ENCODE measurements at regions not wholly inside any gene's neighbourhood (a gene's known extent, or its start where the extent isn't known, plus 50 kb on each side); places are given as distances from the start of the nearest gene placed in this dataset.

GRCh38 chr10:121216295-121216694 is 365.1 kb downstream of the WDR11 start:
- TF ChIP-seq POLR2AphosphoS5 (IDR thresholded peaks at IDR 0.05) (no peak), EZH2 (IDR thresholded peaks at IDR 0.05; ENCODE audit: borderline replicate concordance, insufficient read depth, low read length, poor library complexity, severe bottlenecking) (no peak), EP300 (conservative IDR thresholded peaks at IDR 0.05; ENCODE audit: poor library complexity, severe bottlenecking) (no peak), SMC3 (conservative IDR thresholded peaks at IDR 0.05; ENCODE audit: poor library complexity) (no peak), TAF1 (IDR thresholded peaks at IDR 0.05; ENCODE audit: low read depth) (no peak)
- TF ChIP-seq, protein P1, sequence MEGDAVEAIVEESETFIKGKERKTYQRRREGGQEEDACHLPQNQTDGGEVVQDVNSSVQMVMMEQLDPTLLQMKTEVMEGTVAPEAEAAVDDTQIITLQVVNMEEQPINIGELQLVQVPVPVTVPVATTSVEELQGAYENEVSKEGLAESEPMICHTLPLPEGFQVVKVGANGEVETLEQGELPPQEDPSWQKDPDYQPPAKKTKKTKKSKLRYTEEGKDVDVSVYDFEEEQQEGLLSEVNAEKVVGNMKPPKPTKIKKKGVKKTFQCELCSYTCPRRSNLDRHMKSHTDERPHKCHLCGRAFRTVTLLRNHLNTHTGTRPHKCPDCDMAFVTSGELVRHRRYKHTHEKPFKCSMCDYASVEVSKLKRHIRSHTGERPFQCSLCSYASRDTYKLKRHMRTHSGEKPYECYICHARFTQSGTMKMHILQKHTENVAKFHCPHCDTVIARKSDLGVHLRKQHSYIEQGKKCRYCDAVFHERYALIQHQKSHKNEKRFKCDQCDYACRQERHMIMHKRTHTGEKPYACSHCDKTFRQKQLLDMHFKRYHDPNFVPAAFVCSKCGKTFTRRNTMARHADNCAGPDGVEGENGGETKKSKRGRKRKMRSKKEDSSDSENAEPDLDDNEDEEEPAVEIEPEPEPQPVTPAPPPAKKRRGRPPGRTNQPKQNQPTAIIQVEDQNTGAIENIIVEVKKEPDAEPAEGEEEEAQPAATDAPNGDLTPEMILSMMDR (IDR thresholded peaks at IDR 0.05; ENCODE audit: poor library complexity, severe bottlenecking) = no peak
